ENCODE measurements at regions not wholly inside any gene's neighbourhood (a gene's known extent, or its start where the extent isn't known, plus 50 kb on each side); places are given as distances from the start of the nearest gene placed in this dataset.

DNA sequence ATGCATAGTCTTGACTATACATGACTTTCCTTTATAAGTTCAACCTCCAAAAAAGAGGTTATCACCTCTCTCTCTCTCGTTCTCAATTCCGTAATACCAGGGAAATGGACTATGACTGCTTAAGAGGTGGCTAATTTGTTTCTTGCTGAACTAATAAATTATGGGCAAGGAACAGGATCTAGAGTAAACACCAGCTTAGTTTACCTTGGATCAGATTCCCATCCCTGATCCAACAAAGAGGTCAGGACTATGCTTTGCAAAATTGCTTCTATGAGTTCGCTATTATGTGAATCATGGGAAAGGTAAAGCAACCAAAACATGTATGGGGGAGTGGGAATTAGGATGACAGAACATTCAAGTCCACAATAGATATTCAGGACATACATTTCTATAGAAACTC lies 630.7 kb downstream of the HACE1 start:
- no peak overlapping the region for H3K27ac ChIP-seq
- TF ChIP-seq EP300 (IDR thresholded peaks at IDR 0.05) (no peak), POLR2AphosphoS5 (IDR thresholded peaks at IDR 0.05) (no peak), POLR2A (IDR thresholded peaks at IDR 0.05) (no peak)
- TF ChIP-seq, protein P1, sequence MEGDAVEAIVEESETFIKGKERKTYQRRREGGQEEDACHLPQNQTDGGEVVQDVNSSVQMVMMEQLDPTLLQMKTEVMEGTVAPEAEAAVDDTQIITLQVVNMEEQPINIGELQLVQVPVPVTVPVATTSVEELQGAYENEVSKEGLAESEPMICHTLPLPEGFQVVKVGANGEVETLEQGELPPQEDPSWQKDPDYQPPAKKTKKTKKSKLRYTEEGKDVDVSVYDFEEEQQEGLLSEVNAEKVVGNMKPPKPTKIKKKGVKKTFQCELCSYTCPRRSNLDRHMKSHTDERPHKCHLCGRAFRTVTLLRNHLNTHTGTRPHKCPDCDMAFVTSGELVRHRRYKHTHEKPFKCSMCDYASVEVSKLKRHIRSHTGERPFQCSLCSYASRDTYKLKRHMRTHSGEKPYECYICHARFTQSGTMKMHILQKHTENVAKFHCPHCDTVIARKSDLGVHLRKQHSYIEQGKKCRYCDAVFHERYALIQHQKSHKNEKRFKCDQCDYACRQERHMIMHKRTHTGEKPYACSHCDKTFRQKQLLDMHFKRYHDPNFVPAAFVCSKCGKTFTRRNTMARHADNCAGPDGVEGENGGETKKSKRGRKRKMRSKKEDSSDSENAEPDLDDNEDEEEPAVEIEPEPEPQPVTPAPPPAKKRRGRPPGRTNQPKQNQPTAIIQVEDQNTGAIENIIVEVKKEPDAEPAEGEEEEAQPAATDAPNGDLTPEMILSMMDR (IDR thresholded peaks at IDR 0.05): no peak
- H3K36me3 ChIP-seq: no peaks in the 10 kb centered on the region
- intact Hi-C loops (cut with DNase I): no loop called here
- peaks cover 0 to 7% (median 0%) of the 10 kb centered on the region in 4 donors for H3K4me1 ChIP-seq
- H3K4me3 ChIP-seq: no peak overlapping the region
- H3K9me3 ChIP-seq: no peaks in the 10 kb centered on the region
- no peaks in the 10 kb centered on the region for H3K27me3 ChIP-seq
- DNase-seq: no peak
- WGBS, 2 donors: 65 to 83% methylated on average over 3 of the region's 3 CpGs

DNA sequence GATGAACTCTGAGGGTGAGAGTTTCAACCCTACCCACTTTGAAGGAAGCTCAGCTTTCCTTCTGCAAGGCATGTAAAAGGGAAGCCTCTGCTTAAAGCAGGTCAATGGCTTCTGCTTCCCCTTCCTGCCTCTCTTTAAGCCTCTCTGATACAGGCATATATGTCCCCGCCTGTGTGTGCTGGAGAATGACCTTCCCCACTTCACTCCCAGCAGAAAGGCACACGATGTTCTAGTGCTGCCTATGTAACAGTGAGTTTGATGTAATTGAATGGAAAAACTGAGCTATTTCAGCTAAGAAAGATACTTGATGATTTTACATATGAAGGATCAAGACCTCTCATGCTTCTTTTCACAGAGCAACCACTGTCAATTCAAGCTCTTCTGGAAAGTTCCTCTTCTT lies 632.2 kb downstream of the HACE1 start:
- Histone ChIP-seq H3K27me3 (no peaks in the 10 kb centered on the region), H3K36me3 (no peaks in the 10 kb centered on the region), H3K9me3 (no peaks in the 10 kb centered on the region), H3K4me1 (peaks cover 0 to 7% (median 0%) of the 10 kb centered on the region in 4 donors), H3K27ac (no peak overlapping the region), H3K4me3 (no peak overlapping the region)
- intact Hi-C loops (cut with DNase I): no loop called here
- TF ChIP-seq POLR2AphosphoS5 (IDR thresholded peaks at IDR 0.05) (no peak), POLR2A (IDR thresholded peaks at IDR 0.05) (no peak), EP300 (IDR thresholded peaks at IDR 0.05) (no peak)
- TF ChIP-seq, protein P1 (IDR thresholded peaks at IDR 0.05): no peak
- DNase-seq: no peak
- WGBS, 2 donors: 40 to 49% methylated on average over 2 of the region's 2 CpGs

GRCh38 chr6:104226790-104227446 lies 632.8 kb downstream of the HACE1 start:
- WGBS, 2 donors: 74 to 75% methylated on average over 4 of the region's 4 CpGs
- TF ChIP-seq, protein P1 (IDR thresholded peaks at IDR 0.05): no peak
- TF ChIP-seq POLR2AphosphoS5 (IDR thresholded peaks at IDR 0.05) (no peak), POLR2A (IDR thresholded peaks at IDR 0.05) (no peak), EP300 (IDR thresholded peaks at IDR 0.05) (no peak)
- Histone ChIP-seq H3K27ac (no peak overlapping the region), H3K4me3 (no peak overlapping the region), H3K36me3 (no peaks in the 10 kb centered on the region), H3K9me3 (no peaks in the 10 kb centered on the region), H3K27me3 (no peaks in the 10 kb centered on the region), H3K4me1 (peaks cover 0 to 7% (median 0%) of the 10 kb centered on the region in 4 donors)
- intact Hi-C loops (cut with DNase I): no loop called here
- no peak for DNase-seq

DNA sequence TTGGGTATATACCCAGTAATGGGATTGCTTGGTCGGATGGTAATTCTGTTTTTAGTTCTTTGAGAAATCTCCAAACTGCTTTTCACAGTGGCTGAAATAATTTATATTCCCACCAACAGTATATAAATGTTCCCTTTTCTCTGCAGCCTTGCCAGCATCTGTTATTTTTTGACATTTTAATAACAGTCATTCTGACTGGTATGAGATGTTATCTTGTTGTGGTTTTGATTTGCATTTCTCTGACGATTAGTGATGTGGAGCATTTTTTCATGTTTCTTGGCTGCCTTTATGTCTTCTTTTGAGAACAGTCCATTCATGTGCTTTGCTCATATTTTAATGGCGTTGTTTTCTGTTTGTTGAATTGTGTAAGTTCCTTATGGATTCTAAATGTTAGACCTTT lies 641.6 kb downstream of the HACE1 start:
- H3K4me1 ChIP-seq: no peaks in the 10 kb centered on the region
- no peaks in the 10 kb centered on the region for H3K36me3 ChIP-seq
- WGBS, 2 donors: 58 to 63% methylated on average over 3 of the region's 3 CpGs
- TF ChIP-seq EP300 (IDR thresholded peaks at IDR 0.05) (no peak), POLR2A (IDR thresholded peaks at IDR 0.05) (no peak), POLR2AphosphoS5 (IDR thresholded peaks at IDR 0.05) (no peak)
- TF ChIP-seq, protein P1 (IDR thresholded peaks at IDR 0.05): no peak
- intact Hi-C loops (cut with DNase I): no loop called here
- H3K27ac ChIP-seq: no peak overlapping the region
- H3K9me3 ChIP-seq: no peaks in the 10 kb centered on the region
- no peak for DNase-seq
- no peak overlapping the region for H3K4me3 ChIP-seq
- H3K27me3 ChIP-seq: no peaks in the 10 kb centered on the region

DNA sequence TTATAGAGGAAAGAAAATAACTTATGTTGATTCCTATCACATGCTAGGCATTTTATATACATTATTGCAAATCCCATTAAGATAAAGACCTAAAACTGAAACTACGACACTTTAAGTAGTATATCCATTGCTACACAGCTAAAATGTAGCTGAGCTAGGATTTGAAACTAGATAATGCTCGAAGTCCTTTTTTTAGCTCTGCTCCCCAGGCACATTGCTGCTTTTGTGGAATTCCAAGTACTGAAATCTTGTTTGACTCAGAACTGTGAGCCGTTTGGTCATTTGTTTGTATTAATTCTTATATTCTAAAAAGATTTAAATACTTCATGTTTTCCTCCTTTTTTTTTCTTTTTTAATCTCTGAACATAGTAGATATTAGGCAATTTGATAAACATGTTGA lies 644.8 kb downstream of the HACE1 start:
- no peak for TF ChIP-seq EP300 (IDR thresholded peaks at IDR 0.05)
- no peak for TF ChIP-seq POLR2A (IDR thresholded peaks at IDR 0.05)
- TF ChIP-seq POLR2AphosphoS5 (IDR thresholded peaks at IDR 0.05): no peak
- TF ChIP-seq, protein P1 (IDR thresholded peaks at IDR 0.05): no peak
- DNase-seq: no peak
- H3K27me3 ChIP-seq: no peaks in the 10 kb centered on the region
- H3K27ac ChIP-seq: no peak overlapping the region
- no peaks in the 10 kb centered on the region for H3K4me1 ChIP-seq
- no peak overlapping the region for H3K4me3 ChIP-seq
- 70 to 76% methylated on average over 3 of the region's 3 CpGs for WGBS, 2 donors
- intact Hi-C loops (cut with DNase I): no loop called here
- no peaks in the 10 kb centered on the region for H3K36me3 ChIP-seq
- H3K9me3 ChIP-seq: no peaks in the 10 kb centered on the region
